ENCODE measurements at regions not wholly inside any gene's neighbourhood (a gene's known extent, or its start where the extent isn't known, plus 50 kb on each side); places are given as distances from the start of the nearest gene placed in this dataset.

DNA sequence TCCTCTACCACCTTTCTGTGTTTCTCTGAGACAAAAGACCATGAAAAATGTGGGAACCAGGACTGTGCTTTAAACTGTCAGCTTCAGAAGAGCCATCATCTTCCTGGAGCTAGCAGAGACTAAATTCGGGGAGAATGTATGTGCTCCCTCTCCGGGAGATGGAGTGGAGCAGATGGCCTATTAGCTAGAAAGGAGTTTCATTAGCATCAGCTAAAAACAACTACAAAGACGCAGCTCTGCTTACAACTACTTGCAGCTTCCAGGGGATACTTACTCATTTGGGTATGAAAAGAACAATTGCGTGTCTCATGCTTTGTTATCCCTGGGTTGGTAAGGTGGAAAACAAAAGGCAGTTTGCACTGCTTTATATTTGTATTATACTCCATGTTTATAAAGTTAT, 159.6 kb downstream of the MFSD1 start:
- TF ChIP-seq HDAC6 (IDR thresholded peaks at IDR 0.05; ENCODE audit: low read depth, low read length) (no peak), CTCF (IDR thresholded peaks at IDR 0.05 in 2 of 3, conservative IDR thresholded peaks at IDR 0.05 in 1 of 3; ENCODE audit: insufficient read depth in 2 of 3, low read depth in 1 of 3, low read length in 3 of 3) (no peak), CREM (IDR thresholded peaks at IDR 0.05; ENCODE audit: low read depth) (no peak), BHLHE40 (IDR thresholded peaks at IDR 0.05; ENCODE audit: low read length) (no peak), ZFP36 (IDR thresholded peaks at IDR 0.05; ENCODE audit: low read depth, low read length, partially characterized antibody) (no peak), JUN (IDR thresholded peaks at IDR 0.05; ENCODE audit: borderline replicate concordance, low read depth, low read length) (no peak), JUN (CRISPR knock-in tag; IDR thresholded peaks at IDR 0.05; ENCODE audit: borderline replicate concordance) (no peak), TARDBP (IDR thresholded peaks at IDR 0.05) (no peak), LARP7 (IDR thresholded peaks at IDR 0.05) (no peak), ZNF23 (CRISPR knock-in tag; IDR thresholded peaks at IDR 0.05) (no peak)
